ENCODE measurements at regions not wholly inside any gene's neighbourhood (a gene's known extent, or its start where the extent isn't known, plus 50 kb on each side); places are given as distances from the start of the nearest gene placed in this dataset.

GRCh38 chr11:33634291-33634834, 66.3 kb downstream of the C11orf91 start:
- no peak for TF ChIP-seq EP300 (IDR thresholded peaks at IDR 0.05)
- no peak for TF ChIP-seq CTCF (IDR thresholded peaks at IDR 0.05)
- TF ChIP-seq POLR2AphosphoS5 (IDR thresholded peaks at IDR 0.05): no peak
- no peak for TF ChIP-seq POLR2A (IDR thresholded peaks at IDR 0.05)

Measured in suprapubic skin (tissue), 4 donors.